ENCODE measurements at regions not wholly inside any gene's neighbourhood (a gene's known extent, or its start where the extent isn't known, plus 50 kb on each side); places are given as distances from the start of the nearest gene placed in this dataset.

- TF ChIP-seq CTCF (conservative IDR thresholded peaks at IDR 0.05; ENCODE audit: low read depth, low read length) (no peak), EZH2 (IDR thresholded peaks at IDR 0.05; ENCODE audit: borderline replicate concordance, low read depth, low read length, poor library complexity, severe bottlenecking) (no peak)
Measured at GRCh38 chr1:87888446-87888845, 559.8 kb downstream of the LMO4 start.

Data from A673 (cell line).